HepG2 (cell line): ENCODE measurements at regions not wholly inside any gene's neighbourhood (a gene's known extent, or its start where the extent isn't known, plus 50 kb on each side); places are given as distances from the start of the nearest gene placed in this dataset.

ENCODE experiments used
- CBFB ChIP-seq: sonication (generic); formaldehyde crosslinking; IDR thresholded peaks from 2 replicates; pipeline ENCODE4 v1.4.0; 2020; ENCODE audit warnings: missing genetic modification reagents
- HBP1 ChIP-seq: IDR thresholded peaks from 2 replicates; pipeline ENCODE4 v1.6.1; 2016; ENCODE audit warnings: low read depth, control low read depth
- POLR2AphosphoS5 ChIP-seq: IDR thresholded peaks from 2 replicates; pipeline ENCODE4 v1.6.1; 2012; ENCODE audit warnings: low read depth, low read length
- RFX5 ChIP-seq: IDR thresholded peaks from 2 replicates; pipeline ENCODE4 v1.6.1; 2011; ENCODE audit warnings: low read depth, low read length, improper control_type of control experiment
- SMARCC2 ChIP-seq: fragments of 450-650 bp; IDR thresholded peaks from 2 replicates; pipeline ENCODE4 v1.6.1; 2017; ENCODE audit warnings: antibody characterized with exemption, mild to moderate bottlenecking
- SRSF1 ChIP-seq: fragments of 200-400 bp; formaldehyde crosslinking; optimal IDR thresholded peaks from 2 replicates; pipeline ENCODE3; 2017; ENCODE audit warnings: mild to moderate bottlenecking, low read depth, low read length, moderate library complexity
- TAF1 ChIP-seq: sonication (generic); formaldehyde crosslinking; IDR thresholded peaks from 2 replicates; pipeline ENCODE4 v1.4.0; 2020; ENCODE audit warnings: missing genetic modification reagents
- ZNF660 ChIP-seq: sonication (generic); formaldehyde crosslinking; IDR thresholded peaks from 2 replicates; pipeline ENCODE4 v1.5.1; 2020; ENCODE audit warnings: mild to moderate bottlenecking, low read depth, missing genetic modification reagents, borderline replicate concordance
- ZNF780A ChIP-seq: sonication (generic); formaldehyde crosslinking; IDR thresholded peaks from 2 replicates; pipeline ENCODE4 v1.8.0; 2022; ENCODE audit warnings: mild to moderate bottlenecking, missing genetic modification reagents, moderate library complexity
- TF ChIP-seq, protein P1 (sequence below): sonication (generic); formaldehyde crosslinking; IDR thresholded peaks from 2 replicates; pipeline ENCODE4 v1.8.1; 2023; ENCODE audit warnings: mild to moderate bottlenecking, missing genetic modification reagents

DNA sequence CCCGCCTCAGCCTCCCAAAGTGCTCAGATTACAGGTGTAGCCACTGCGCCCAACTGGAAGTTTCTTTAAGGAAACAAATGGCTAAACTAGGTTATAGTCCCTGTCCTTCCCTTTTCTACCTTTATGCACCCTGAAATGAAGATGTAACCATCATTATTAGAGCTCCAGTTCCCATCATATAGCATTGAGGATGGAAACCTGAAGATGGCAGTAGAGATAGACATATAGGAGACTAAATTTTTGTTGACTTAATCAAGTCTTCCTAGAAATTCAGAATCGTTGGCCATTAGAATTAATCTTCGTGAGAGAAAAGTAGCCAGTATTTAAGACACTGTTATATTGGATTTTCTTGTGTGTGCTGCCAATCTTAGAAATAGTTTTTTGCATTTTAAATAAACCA, 1016.3 kb upstream of the NCAM2 start:
- no peak for TF ChIP-seq SRSF1
- no peak for TF ChIP-seq SMARCC2
- no peak for TF ChIP-seq ZNF780A (CRISPR knock-in tag)
- TF ChIP-seq ZNF660 (CRISPR knock-in tag) = no peak
- TF ChIP-seq RFX5 = no peak
- TF ChIP-seq TAF1 (CRISPR knock-in tag) = no peak
- TF ChIP-seq, protein P1, sequence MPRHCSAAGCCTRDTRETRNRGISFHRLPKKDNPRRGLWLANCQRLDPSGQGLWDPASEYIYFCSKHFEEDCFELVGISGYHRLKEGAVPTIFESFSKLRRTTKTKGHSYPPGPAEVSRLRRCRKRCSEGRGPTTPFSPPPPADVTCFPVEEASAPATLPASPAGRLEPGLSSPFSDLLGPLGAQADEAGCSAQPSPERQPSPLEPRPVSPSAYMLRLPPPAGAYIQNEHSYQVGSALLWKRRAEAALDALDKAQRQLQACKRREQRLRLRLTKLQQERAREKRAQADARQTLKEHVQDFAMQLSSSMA (CRISPR knock-in tag) = no peak
- no peak for TF ChIP-seq CBFB (CRISPR knock-in tag)
- TF ChIP-seq HBP1 (CRISPR knock-in tag) = no peak
- no peak for TF ChIP-seq POLR2AphosphoS5
